Endothelial cell (in vitro differentiated cells): ENCODE measurements at regions not wholly inside any gene's neighbourhood (a gene's known extent, or its start where the extent isn't known, plus 50 kb on each side); places are given as distances from the start of the nearest gene placed in this dataset.

Experiments
- DNase-seq: peaks from one replicate; pipeline ENCODE4 v3.0.0; 2021; ENCODE audit warnings: low spot score
- H3K27ac Mint-ChIP-seq: one replicate; pipeline ENCODE4 v1.8.0; 2021; ENCODE audit warnings: mixed read lengths, inconsistent platforms; ENCODE audit not compliant: unreplicated experiment
- H3K27me3 Mint-ChIP-seq: one replicate; pipeline ENCODE4 v1.8.0; 2021; ENCODE audit warnings: mild to moderate bottlenecking, moderate library complexity, mixed read lengths, inconsistent platforms; ENCODE audit not compliant: unreplicated experiment
- H3K36me3 Mint-ChIP-seq: one replicate; pipeline ENCODE4 v1.8.0; 2021; ENCODE audit warnings: mild to moderate bottlenecking, low read depth, mixed read lengths, inconsistent platforms; ENCODE audit not compliant: unreplicated experiment
- H3K4me1 Mint-ChIP-seq: one replicate; pipeline ENCODE4 v1.8.0; 2021; ENCODE audit warnings: mild to moderate bottlenecking, mixed read lengths, inconsistent platforms; ENCODE audit not compliant: unreplicated experiment
- H3K4me3 Mint-ChIP-seq: one replicate; pipeline ENCODE4 v1.8.0; 2021; ENCODE audit warnings: mild to moderate bottlenecking, mixed read lengths, inconsistent platforms; ENCODE audit not compliant: unreplicated experiment
- H3K9me3 Mint-ChIP-seq: one replicate; pipeline ENCODE4 v1.8.0; 2021; ENCODE audit warnings: mixed read lengths, inconsistent platforms; ENCODE audit not compliant: unreplicated experiment
- TF ChIP-seq, protein P1 (sequence below): fragments of 200-600 bp; sonication (generic); IDR thresholded peaks from one replicate; pipeline ENCODE4 v1.5.0; 2021; ENCODE audit warnings: antibody characterized with exemption; ENCODE audit not compliant: unreplicated experiment

GRCh38 chr2:49812730-49813129 is 658.4 kb upstream of the FSHR start:
- Mint-ChIP-seq H3K4me3 (no peak overlapping the region), H3K9me3 (no peaks in the 10 kb centered on the region), H3K4me1 (peaks cover 8% of the 10 kb centered on the region), H3K27ac (no peak overlapping the region), H3K27me3 (peaks cover 1% of the 10 kb centered on the region), H3K36me3 (no peaks in the 10 kb centered on the region)
- no peak for DNase-seq
- TF ChIP-seq, protein P1, sequence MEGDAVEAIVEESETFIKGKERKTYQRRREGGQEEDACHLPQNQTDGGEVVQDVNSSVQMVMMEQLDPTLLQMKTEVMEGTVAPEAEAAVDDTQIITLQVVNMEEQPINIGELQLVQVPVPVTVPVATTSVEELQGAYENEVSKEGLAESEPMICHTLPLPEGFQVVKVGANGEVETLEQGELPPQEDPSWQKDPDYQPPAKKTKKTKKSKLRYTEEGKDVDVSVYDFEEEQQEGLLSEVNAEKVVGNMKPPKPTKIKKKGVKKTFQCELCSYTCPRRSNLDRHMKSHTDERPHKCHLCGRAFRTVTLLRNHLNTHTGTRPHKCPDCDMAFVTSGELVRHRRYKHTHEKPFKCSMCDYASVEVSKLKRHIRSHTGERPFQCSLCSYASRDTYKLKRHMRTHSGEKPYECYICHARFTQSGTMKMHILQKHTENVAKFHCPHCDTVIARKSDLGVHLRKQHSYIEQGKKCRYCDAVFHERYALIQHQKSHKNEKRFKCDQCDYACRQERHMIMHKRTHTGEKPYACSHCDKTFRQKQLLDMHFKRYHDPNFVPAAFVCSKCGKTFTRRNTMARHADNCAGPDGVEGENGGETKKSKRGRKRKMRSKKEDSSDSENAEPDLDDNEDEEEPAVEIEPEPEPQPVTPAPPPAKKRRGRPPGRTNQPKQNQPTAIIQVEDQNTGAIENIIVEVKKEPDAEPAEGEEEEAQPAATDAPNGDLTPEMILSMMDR: no peak

GRCh38 chr2:49811502-49811901 is 657.2 kb upstream of the FSHR start:
- no peaks in the 10 kb centered on the region for H3K9me3 Mint-ChIP-seq
- peaks cover 8% of the 10 kb centered on the region for H3K4me1 Mint-ChIP-seq
- H3K4me3 Mint-ChIP-seq: no peak overlapping the region
- H3K36me3 Mint-ChIP-seq: no peaks in the 10 kb centered on the region
- no peak overlapping the region for H3K27ac Mint-ChIP-seq
- TF ChIP-seq, protein P1: no peak
- H3K27me3 Mint-ChIP-seq: peaks cover 1% of the 10 kb centered on the region
- no peak for DNase-seq

- Mint-ChIP-seq H3K9me3 (no peaks in the 10 kb centered on the region), H3K27ac (no peak overlapping the region), H3K4me3 (no peak overlapping the region), H3K4me1 (peaks cover 8% of the 10 kb centered on the region), H3K27me3 (no peaks in the 10 kb centered on the region), H3K36me3 (no peaks in the 10 kb centered on the region)
- no peak for DNase-seq
- TF ChIP-seq, protein P1: no peak
Observed at GRCh38 chr2:49807689-49808088, 653.4 kb upstream of the FSHR start.

GRCh38 chr2:49804111-49804510 is 649.8 kb upstream of the FSHR start:
- H3K9me3 Mint-ChIP-seq: no peaks in the 10 kb centered on the region
- no peaks in the 10 kb centered on the region for H3K27me3 Mint-ChIP-seq
- no peaks in the 10 kb centered on the region for H3K4me1 Mint-ChIP-seq
- no peak overlapping the region for H3K27ac Mint-ChIP-seq
- TF ChIP-seq, protein P1: no peak
- no peak for DNase-seq
- no peaks in the 10 kb centered on the region for H3K36me3 Mint-ChIP-seq
- no peak overlapping the region for H3K4me3 Mint-ChIP-seq

DNA sequence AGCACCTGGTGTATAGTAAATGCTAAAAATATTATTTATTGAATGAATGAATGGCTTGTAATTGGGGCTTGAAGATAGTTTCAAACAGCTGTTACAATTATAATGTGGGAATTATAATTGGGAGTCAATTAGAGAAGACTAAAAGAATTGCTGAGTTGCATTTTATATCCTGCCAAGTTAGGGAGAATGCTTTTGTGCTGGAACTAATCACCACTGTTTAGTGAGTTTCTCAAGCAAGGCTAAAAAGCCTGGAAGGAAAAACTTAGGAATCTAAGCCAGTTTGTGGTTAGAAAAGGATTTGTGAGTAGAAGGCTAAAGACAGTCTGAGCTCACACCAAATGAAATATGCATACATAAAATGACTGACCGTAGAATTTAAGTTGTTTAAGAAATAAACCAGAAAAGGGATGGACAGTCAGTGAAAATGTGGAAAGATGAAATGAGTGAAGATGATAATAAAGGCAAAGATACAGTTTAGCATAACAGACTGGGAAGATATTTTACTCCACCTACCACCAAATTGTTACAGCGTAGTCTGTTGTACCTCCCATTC is 647.7 kb upstream of the FSHR start:
- Mint-ChIP-seq H3K27ac (no peak overlapping the region), H3K4me1 (no peaks in the 10 kb centered on the region), H3K4me3 (no peak overlapping the region), H3K9me3 (no peaks in the 10 kb centered on the region), H3K27me3 (no peaks in the 10 kb centered on the region), H3K36me3 (no peaks in the 10 kb centered on the region)
- DNase-seq: no peak
- TF ChIP-seq, protein P1: no peak
